ENCODE measurements at regions not wholly inside any gene's neighbourhood (a gene's known extent, or its start where the extent isn't known, plus 50 kb on each side); places are given as distances from the start of the nearest gene placed in this dataset.

DNA sequence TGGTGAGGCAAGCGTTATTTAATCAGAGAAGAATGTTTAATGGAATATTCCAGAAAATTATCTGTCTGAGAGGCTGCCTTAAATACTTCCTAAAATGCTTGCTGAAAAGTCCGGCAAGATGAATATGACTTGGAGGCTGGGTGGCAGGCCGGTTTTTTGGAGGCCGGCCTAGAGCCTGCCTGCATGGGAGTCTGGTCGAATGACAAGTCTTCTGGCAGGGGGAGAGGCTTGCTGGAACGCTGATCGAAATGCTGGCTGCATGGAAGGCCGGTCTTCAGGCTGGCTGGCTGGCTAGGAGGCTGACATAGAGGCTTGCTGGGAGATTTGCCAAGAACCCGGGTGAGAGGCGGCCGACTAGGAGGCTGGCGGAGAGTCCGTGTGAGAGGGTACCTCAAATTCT, 135.7 kb downstream of the OR13A1 start:
- Histone ChIP-seq H3K36me3 (ENCODE audit: low read depth, low read length) (no peaks in the 10 kb centered on the region), H3K9me2 (replicated peaks; ENCODE audit: low read length) (no peaks in the 10 kb centered on the region), H3K4me1 (ENCODE audit: insufficient read depth, low read length) (no peaks in the 10 kb centered on the region), H3K4me3 (ENCODE audit: low read length) (no peak overlapping the region), H3K27ac (ENCODE audit: low read length) (no peak overlapping the region), H4K20me1 (ENCODE audit: low read length) (no peaks in the 10 kb centered on the region), H3K9ac (ENCODE audit: low read length) (no peak overlapping the region), H2AFZ (ENCODE audit: low read length) (no peak overlapping the region), H3K4me2 (ENCODE audit: low read length) (no peak overlapping the region), H3K27me3 (ENCODE audit: low read length) (peaks cover 42% of the 10 kb centered on the region), H3K9me3 (ENCODE audit: low read length) (no peaks in the 10 kb centered on the region), H3F3A (ENCODE audit: low read length, unreplicated experiment) (no peaks in the 10 kb centered on the region), H3K79me2 (ENCODE audit: low read length) (no peaks in the 10 kb centered on the region)
- ChIA-PET CTCF (no interaction called here), POLR2A (ENCODE audit: unreplicated experiment) (no interaction called here)
- no peak for DNase-seq
- BruUV-seq (replicated peaks): no TSS peak
- no peak for ATAC-seq
- TF ChIP-seq EZH2 (IDR thresholded peaks at IDR 0.05; ENCODE audit: low read length, unreplicated experiment) (no peak), EZH2phosphoT487 (IDR thresholded peaks at IDR 0.05; ENCODE audit: borderline replicate concordance, low read length) (no peak)
- TF ChIP-seq, protein P1, sequence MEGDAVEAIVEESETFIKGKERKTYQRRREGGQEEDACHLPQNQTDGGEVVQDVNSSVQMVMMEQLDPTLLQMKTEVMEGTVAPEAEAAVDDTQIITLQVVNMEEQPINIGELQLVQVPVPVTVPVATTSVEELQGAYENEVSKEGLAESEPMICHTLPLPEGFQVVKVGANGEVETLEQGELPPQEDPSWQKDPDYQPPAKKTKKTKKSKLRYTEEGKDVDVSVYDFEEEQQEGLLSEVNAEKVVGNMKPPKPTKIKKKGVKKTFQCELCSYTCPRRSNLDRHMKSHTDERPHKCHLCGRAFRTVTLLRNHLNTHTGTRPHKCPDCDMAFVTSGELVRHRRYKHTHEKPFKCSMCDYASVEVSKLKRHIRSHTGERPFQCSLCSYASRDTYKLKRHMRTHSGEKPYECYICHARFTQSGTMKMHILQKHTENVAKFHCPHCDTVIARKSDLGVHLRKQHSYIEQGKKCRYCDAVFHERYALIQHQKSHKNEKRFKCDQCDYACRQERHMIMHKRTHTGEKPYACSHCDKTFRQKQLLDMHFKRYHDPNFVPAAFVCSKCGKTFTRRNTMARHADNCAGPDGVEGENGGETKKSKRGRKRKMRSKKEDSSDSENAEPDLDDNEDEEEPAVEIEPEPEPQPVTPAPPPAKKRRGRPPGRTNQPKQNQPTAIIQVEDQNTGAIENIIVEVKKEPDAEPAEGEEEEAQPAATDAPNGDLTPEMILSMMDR (conservative IDR thresholded peaks at IDR 0.05; ENCODE audit: low read depth, low read length): no peak
- intact Hi-C loops (cut with micrococcal nuclease): no loop called here

DNA sequence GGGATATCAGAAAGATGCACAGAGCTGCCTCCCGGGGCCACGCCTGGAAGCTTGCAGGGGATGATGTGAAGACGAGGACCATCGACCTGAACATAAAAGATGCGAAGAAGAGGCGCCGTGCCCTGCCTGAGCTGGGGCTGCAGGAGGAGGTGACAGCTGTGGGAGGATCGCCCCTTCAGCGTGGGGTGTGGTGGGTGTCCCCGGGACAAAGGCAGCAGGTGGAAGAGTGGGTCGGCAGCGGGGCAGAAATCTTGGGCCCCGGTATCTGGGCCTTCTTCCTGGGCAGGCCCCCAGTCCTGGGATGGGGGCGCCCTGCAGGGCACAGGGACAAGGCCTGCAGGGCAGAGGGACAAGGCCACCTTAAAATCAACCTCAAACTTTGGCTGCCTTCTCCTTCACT, 134.9 kb downstream of the OR13A1 start:
- Histone ChIP-seq H3K9ac (ENCODE audit: low read length) (no peak overlapping the region), H3K4me1 (ENCODE audit: insufficient read depth, low read length) (no peaks in the 10 kb centered on the region), H3K36me3 (ENCODE audit: low read depth, low read length) (no peaks in the 10 kb centered on the region), H3K27me3 (ENCODE audit: low read length) (peaks cover 42% of the 10 kb centered on the region), H3F3A (ENCODE audit: low read length, unreplicated experiment) (no peaks in the 10 kb centered on the region), H3K27ac (ENCODE audit: low read length) (no peak overlapping the region), H3K9me2 (replicated peaks; ENCODE audit: low read length) (no peaks in the 10 kb centered on the region), H4K20me1 (ENCODE audit: low read length) (no peaks in the 10 kb centered on the region), H2AFZ (ENCODE audit: low read length) (no peak overlapping the region), H3K9me3 (ENCODE audit: low read length) (no peaks in the 10 kb centered on the region), H3K4me3 (ENCODE audit: low read length) (no peak overlapping the region), H3K79me2 (ENCODE audit: low read length) (no peaks in the 10 kb centered on the region), H3K4me2 (ENCODE audit: low read length) (no peak overlapping the region)
- BruUV-seq (replicated peaks): no TSS peak
- ATAC-seq: no peak
- ChIA-PET CTCF (no interaction called here), POLR2A (ENCODE audit: unreplicated experiment) (no interaction called here)
- DNase-seq: no peak
- TF ChIP-seq EZH2phosphoT487 (IDR thresholded peaks at IDR 0.05; ENCODE audit: borderline replicate concordance, low read length): no peak
- intact Hi-C loops (cut with micrococcal nuclease): no loop called here

DNA sequence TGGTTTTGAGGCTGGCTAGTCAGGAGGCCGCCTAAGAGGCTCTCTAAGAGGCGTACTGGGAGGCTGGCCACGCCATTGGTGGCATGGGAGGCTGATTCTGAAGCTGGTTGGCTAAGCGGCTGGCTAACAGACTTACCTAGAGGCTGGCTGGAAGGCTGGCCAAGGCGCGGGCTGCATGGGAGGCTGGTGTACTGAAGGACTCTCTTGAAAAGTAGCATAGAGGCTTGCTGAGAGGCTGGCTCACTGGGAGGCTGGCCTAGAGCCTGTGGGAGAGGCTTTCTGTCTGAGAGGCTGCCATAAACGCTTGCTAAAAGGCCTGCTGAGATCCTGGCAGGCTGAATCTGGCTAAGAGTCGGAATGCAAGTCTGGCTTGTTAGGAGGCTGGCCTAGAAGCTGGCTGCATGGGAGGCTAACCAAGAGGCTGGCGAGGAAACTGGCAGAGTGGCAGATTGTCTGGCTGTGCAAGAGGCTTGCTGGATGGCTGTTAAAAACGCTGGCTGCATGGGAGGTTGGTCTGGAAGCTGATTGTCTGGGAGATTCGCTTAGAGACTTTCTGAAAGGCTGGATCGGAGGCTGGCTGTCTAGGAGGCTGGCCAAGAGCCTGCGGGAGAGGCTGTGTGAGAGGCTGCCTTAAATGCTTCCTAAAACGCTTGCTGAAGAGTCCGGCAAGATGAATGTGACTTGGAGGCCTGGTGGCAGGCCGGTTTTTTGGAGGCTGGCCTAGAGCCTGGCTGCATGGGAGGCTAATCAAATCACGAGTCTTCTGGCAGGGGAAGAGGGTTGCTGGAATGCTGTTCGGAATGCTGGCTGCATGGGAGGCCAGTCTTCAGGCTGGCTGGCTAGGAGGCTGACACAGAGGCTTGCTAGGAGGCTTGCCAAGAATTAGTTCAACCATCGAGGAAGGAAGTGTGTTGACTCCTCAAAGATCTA, 134.2 kb downstream of the OR13A1 start:
- Histone ChIP-seq H3K27ac (ENCODE audit: low read length) (no peak overlapping the region), H3K27me3 (ENCODE audit: low read length) (peaks cover 48% of the 10 kb centered on the region), H3F3A (ENCODE audit: low read length, unreplicated experiment) (no peaks in the 10 kb centered on the region), H3K79me2 (ENCODE audit: low read length) (no peaks in the 10 kb centered on the region), H3K9ac (ENCODE audit: low read length) (no peak overlapping the region), H4K20me1 (ENCODE audit: low read length) (no peaks in the 10 kb centered on the region), H3K4me2 (ENCODE audit: low read length) (no peak overlapping the region), H3K36me3 (ENCODE audit: low read depth, low read length) (no peaks in the 10 kb centered on the region), H3K4me3 (ENCODE audit: low read length) (no peak overlapping the region), H3K9me2 (replicated peaks; ENCODE audit: low read length) (no peaks in the 10 kb centered on the region), H2AFZ (ENCODE audit: low read length) (no peak overlapping the region), H3K9me3 (ENCODE audit: low read length) (no peaks in the 10 kb centered on the region), H3K4me1 (ENCODE audit: insufficient read depth, low read length) (no peaks in the 10 kb centered on the region)
- intact Hi-C loops (cut with micrococcal nuclease): no loop called here
- DNase-seq: no peak
- CTCF ChIA-PET: no interaction called here
- TF ChIP-seq EZH2 (IDR thresholded peaks at IDR 0.05; ENCODE audit: low read length, unreplicated experiment) (no peak), EZH2phosphoT487 (IDR thresholded peaks at IDR 0.05; ENCODE audit: borderline replicate concordance, low read length) (no peak)
- TF ChIP-seq, protein P1 (conservative IDR thresholded peaks at IDR 0.05; ENCODE audit: low read depth, low read length): no peak
- no peak for ATAC-seq
- no TSS peak for BruUV-seq (replicated peaks)
- POLR2A ChIA-PET (ENCODE audit: unreplicated experiment): no interaction called here

Measured in PC-3 (cell line).